ENCODE measurements at regions not wholly inside any gene's neighbourhood (a gene's known extent, or its start where the extent isn't known, plus 50 kb on each side); places are given as distances from the start of the nearest gene placed in this dataset.

DNA sequence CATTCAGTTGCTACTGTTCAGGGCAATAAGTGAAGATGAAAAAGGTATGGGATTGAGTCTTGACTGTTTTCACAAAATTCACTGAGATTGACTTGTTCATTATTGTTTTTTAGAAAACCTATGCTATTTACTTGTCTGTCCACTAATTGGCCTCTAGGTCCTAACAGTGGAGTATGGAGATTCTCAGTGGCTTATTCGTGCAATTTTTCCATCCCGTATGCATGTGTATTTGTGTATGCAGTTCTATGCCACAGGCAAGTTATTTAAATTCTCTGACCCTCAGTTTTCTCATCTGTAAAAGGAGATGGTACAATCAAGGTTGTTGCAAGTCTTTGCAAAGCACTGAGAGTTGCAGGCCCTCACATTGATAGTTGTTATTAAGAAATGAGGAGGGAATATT, 151.0 kb downstream of the BBOX1 start (continued):
- TF ChIP-seq ZBTB33 (IDR thresholded peaks at IDR 0.05; ENCODE audit: borderline replicate concordance, low read depth) (no peak), RCOR1 (IDR thresholded peaks at IDR 0.05; ENCODE audit: low read length) (no peak), TEAD4 (IDR thresholded peaks at IDR 0.05; ENCODE audit: borderline replicate concordance, insufficient read depth) (no peak), NRF1 (IDR thresholded peaks at IDR 0.05; ENCODE audit: low read depth, low read length) (no peak), NFIC (IDR thresholded peaks at IDR 0.05; ENCODE audit: borderline replicate concordance) (no peak)

- Histone ChIP-seq H3K9ac (no peak overlapping the region), H3K36me3 (replicated peaks in 1 of 2; ENCODE audit: control insufficient read depth in 1 of 2, insufficient read depth in 2 of 2, low read length in 1 of 2) (no peaks in the 10 kb centered on the region), H2AFZ (ENCODE audit: low read depth) (no peak overlapping the region), H3K4me2 (no peak overlapping the region), H3K27ac (ENCODE audit: low read depth in 2 of 2, low read length in 1 of 2) (no peak overlapping the region), H3K9me2 (no peaks in the 10 kb centered on the region), H3F3A (replicated peaks; ENCODE audit: insufficient read depth) (no peaks in the 10 kb centered on the region), H3K4me3 (ENCODE audit: low read depth in 2 of 2, low read length in 1 of 2) (no peak overlapping the region), H3K79me2 (ENCODE audit: insufficient read depth) (no peaks in the 10 kb centered on the region), H3K9me3 (no peaks in the 10 kb centered on the region), H4K20me1 (ENCODE audit: insufficient read depth) (no peaks in the 10 kb centered on the region), H3K4me1 (ENCODE audit: control insufficient read depth in 1 of 2, insufficient read depth in 2 of 2, low read depth in 1 of 2, low read length in 1 of 2) (peaks cover 0 to 21% of the 10 kb centered on the region in 2 experiments; a peak in 2 of 4 replicates), H3K27me3 (ENCODE audit: insufficient read depth) (no peaks in the 10 kb centered on the region)
- 75% methylated on average over 5 of the region's 5 CpGs for WGBS (ENCODE audit: low lambda C conversion rate)
- DNase-seq, result no peak
- TF ChIP-seq FOSL2 (IDR thresholded peaks at IDR 0.05; ENCODE audit: borderline replicate concordance, low read depth), result no peak
- no peak for TF ChIP-seq NFIC (IDR thresholded peaks at IDR 0.05; ENCODE audit: borderline replicate concordance)
- TF ChIP-seq SIN3A (IDR thresholded peaks at IDR 0.05; ENCODE audit: borderline replicate concordance, low read depth, low read length), result no peak
- no peak for TF ChIP-seq ELF1 (IDR thresholded peaks at IDR 0.05)
- TF ChIP-seq FOXM1 (IDR thresholded peaks at IDR 0.05; ENCODE audit: low read depth), result no peak
- TF ChIP-seq CHD2 (IDR thresholded peaks at IDR 0.05; ENCODE audit: low read length, partially characterized antibody), result no peak
- no peak for TF ChIP-seq POLR2AphosphoS5 (IDR thresholded peaks at IDR 0.05; ENCODE audit: low read depth, low read length)
- TF ChIP-seq USF1 (IDR thresholded peaks at IDR 0.05; ENCODE audit: borderline replicate concordance, low read depth), result no peak
- no peak for TF ChIP-seq TAF1 (IDR thresholded peaks at IDR 0.05; ENCODE audit: borderline replicate concordance, low read depth, low read length)
- no peak for TF ChIP-seq ZBTB33 (IDR thresholded peaks at IDR 0.05; ENCODE audit: borderline replicate concordance, low read depth)
- ChIA-PET POLR2A (no interaction called here), CTCF (no interaction called here)
These were observed 148.1 kb downstream of the BBOX1 start for GRCh38 chr11:27188696-27189095.

All from SK-N-SH (cell line).